WERI-Rb-1 (cell line): ENCODE measurements at regions not wholly inside any gene's neighbourhood (a gene's known extent, or its start where the extent isn't known, plus 50 kb on each side); places are given as distances from the start of the nearest gene placed in this dataset.

Source experiments
- DNase-seq: peaks from one replicate; pipeline ENCODE4 v3.0.0-alpha.2; 2020
- H3K27ac ChIP-seq: fragments of 250-450 bp; sonication (Bioruptor Pico); 2 replicates; pipeline ENCODE4 v1.5.1; 2020; ENCODE audit warnings: mild to moderate bottlenecking, moderate library complexity
- H3K27me3 ChIP-seq: fragments of 250-450 bp; sonication (Bioruptor Pico); 2 replicates; pipeline ENCODE4 v1.5.1; 2021; ENCODE audit warnings: mild to moderate bottlenecking, low read depth, moderate library complexity; ENCODE audit not compliant: insufficient read depth, severe bottlenecking
- H3K36me3 ChIP-seq: fragments of 250-450 bp; sonication (Bioruptor Pico); 2 replicates; pipeline ENCODE4 v1.5.1; 2020; ENCODE audit warnings: mild to moderate bottlenecking, moderate library complexity
- H3K4me3 ChIP-seq: 2 replicates; pipeline ENCODE4 v1.5.1; 2011; ENCODE audit warnings: low read depth, mild to moderate bottlenecking, control low read depth, low read length
- H3K9me3 ChIP-seq: fragments of 250-450 bp; sonication (Bioruptor Pico); 2 replicates; pipeline ENCODE4 v1.5.1; 2021; ENCODE audit warnings: mild to moderate bottlenecking, moderate library complexity; ENCODE audit not compliant: severe bottlenecking
- CTCF ChIP-seq: IDR thresholded peaks from 2 replicates; pipeline ENCODE4 v1.5.1; 2011; ENCODE audit warnings: low read depth, mild to moderate bottlenecking, control low read depth, inconsistent platforms, low read length

GRCh38 chr5:40025586-40025985 is 600.8 kb upstream of the DAB2 start:
- Histone ChIP-seq H3K9me3 (no peaks in the 10 kb centered on the region), H3K4me3 (no peak overlapping the region), H3K27ac (no peak overlapping the region), H3K27me3 (no peaks in the 10 kb centered on the region), H3K36me3 (no peaks in the 10 kb centered on the region)
- TF ChIP-seq CTCF = no peak
- DNase-seq = no peak

DNA sequence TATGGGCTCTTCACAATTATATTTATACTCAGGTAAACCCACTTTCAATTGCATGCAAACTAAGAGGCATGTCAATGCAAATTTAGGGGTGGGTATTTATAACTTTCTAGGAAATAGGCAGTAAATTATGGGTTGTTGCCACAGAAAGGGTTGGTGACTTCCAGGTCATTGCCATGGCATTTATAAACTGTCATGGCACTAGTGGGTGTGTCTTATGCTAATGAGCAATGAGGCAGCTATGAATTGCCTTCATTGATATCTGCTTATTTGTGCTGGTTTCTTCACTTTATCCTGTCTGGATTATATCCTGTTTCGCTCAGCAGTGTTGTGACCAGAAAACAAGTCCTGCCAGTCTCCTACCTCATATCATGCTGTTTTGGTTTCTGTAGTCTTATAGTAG is 597.3 kb upstream of the DAB2 start:
- TF ChIP-seq CTCF = no peak
- no peak overlapping the region for H3K27ac ChIP-seq
- H3K9me3 ChIP-seq = no peaks in the 10 kb centered on the region
- no peaks in the 10 kb centered on the region for H3K27me3 ChIP-seq
- H3K36me3 ChIP-seq = no peaks in the 10 kb centered on the region
- DNase-seq = no peak
- no peak overlapping the region for H3K4me3 ChIP-seq

DNA sequence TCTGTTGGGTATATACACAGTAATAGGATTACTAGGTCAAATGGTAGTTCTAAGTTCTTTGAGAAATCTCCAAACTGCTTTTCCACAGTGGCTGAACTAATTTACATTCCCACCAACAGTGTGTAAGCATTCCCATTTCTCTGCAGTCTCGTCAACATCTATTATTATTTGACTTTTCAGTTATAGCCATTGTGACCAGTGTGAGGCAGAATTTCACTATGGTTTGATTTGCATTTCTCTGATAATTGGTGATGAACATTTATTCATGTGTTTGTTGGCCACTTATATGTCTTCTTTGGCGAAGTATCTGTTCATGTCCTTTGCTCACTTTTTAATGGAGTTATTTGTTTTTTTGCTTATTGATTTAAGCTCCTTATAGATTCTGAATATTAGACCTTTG is 596.2 kb upstream of the DAB2 start:
- no peak for DNase-seq
- H3K27me3 ChIP-seq = no peaks in the 10 kb centered on the region
- no peak for TF ChIP-seq CTCF

DNA sequence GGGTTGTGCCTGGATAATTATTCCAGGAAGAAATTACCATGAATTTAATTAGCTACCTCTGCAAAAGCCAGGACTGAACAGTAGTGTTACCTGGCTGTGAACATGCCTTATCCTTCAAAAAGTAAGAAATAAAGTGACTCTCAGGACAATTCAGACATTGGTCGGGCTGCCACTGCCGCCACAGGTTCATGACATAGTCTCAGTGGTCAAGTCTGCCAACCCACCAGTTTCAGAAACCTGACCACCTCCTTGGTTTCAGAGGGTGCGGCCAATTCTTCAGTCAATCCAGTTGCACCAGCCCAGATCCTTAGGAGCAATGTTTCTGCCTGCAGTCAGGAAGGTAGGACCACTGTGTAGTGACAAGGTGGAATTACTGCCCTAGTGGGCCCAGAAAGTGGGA is 593.1 kb upstream of the DAB2 start:
- Histone ChIP-seq H3K4me3 (no peak overlapping the region), H3K9me3 (no peaks in the 10 kb centered on the region), H3K27ac (no peak overlapping the region), H3K27me3 (no peaks in the 10 kb centered on the region), H3K36me3 (no peaks in the 10 kb centered on the region)
- no peak for DNase-seq
- TF ChIP-seq CTCF = no peak

More for the DNA sequence above, 596.2 kb upstream of the DAB2 start:
- H3K36me3 ChIP-seq = no peaks in the 10 kb centered on the region
- H3K9me3 ChIP-seq = no peaks in the 10 kb centered on the region
- H3K27ac ChIP-seq = no peak overlapping the region
- H3K4me3 ChIP-seq = no peak overlapping the region

- H3K27ac ChIP-seq = no peak overlapping the region
- no peak for TF ChIP-seq CTCF
- H3K36me3 ChIP-seq = no peaks in the 10 kb centered on the region
- H3K4me3 ChIP-seq = no peak overlapping the region
- no peak for DNase-seq
- H3K27me3 ChIP-seq = no peaks in the 10 kb centered on the region
- H3K9me3 ChIP-seq = no peaks in the 10 kb centered on the region
These were observed 592.4 kb upstream of the DAB2 start for GRCh38 chr5:40017135-40017534.

DNA sequence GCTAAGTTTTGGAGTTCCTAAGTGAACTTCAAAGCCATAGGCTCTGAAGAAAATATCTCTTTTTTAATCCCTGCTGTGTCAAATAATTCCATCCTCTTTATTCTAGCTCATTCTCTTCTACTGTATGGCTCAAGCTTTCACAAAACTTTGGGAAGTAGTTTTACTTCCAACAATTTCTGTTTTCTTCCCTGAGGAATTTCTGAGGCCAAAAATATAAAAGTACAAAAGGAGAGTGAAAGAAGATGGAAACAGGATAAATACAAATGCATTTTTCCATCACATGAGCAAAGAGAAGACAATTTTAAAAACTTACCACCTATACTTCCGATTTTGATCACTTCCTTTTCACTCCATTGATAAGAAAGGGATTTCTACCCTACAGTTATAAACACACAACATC is 585.7 kb upstream of the DAB2 start:
- Histone ChIP-seq H3K4me3 (no peak overlapping the region), H3K36me3 (no peaks in the 10 kb centered on the region), H3K9me3 (no peaks in the 10 kb centered on the region), H3K27me3 (no peaks in the 10 kb centered on the region), H3K27ac (no peak overlapping the region)
- TF ChIP-seq CTCF = no peak
- DNase-seq = no peak
